SK-N-SH (cell line): ENCODE measurements at regions not wholly inside any gene's neighbourhood (a gene's known extent, or its start where the extent isn't known, plus 50 kb on each side); places are given as distances from the start of the nearest gene placed in this dataset.

Source experiments
- CTCF ChIA-PET: fragments of 300-600, 350-600 bp; formaldehyde crosslinking; extraction: SDS; loops from one replicate; lab custom pipeline; 2021; lab: Yijun Ruan, JAX
- POLR2A ChIA-PET: fragments of 350-600 bp; sonication (Branson Sonifier 250); formaldehyde crosslinking; extraction: SDS; loops from one replicate; lab custom pipeline; 2020; ENCODE audit warnings: antibody characterized with exemption, inconsistent platforms; lab: Yijun Ruan, JAX
- DNase-seq: peaks from one replicate; pipeline ENCODE4 v3.0.0; 2012
- H2AFZ ChIP-seq: fragments of 200-600 bp; sonication (generic); 2 replicates; pipeline ENCODE4 v1.8.1; 2016; ENCODE audit warnings: antibody characterized with exemption, mild to moderate bottlenecking, low read depth
- H3F3A ChIP-seq: fragments of 200-600 bp; sonication (generic); replicated peaks from 2 replicates; pipeline ENCODE3; 2016; ENCODE audit warnings: antibody characterized with exemption, mild to moderate bottlenecking; ENCODE audit not compliant: insufficient read depth
- H3K27ac ChIP-seq, 2 experiments: fragments of 200-500 bp in 1 of 2; fragments of 200-600 bp in 1 of 2; sonication (Bioruptor generic) in 1 of 2; sonication (generic), shearing (Covaris generic) in 1 of 2; 2 replicates each; pipeline versions ENCODE4 v1.5.1 to v1.6.1; 2014 to 2016; ENCODE audit warnings: low read depth in 2 of 2, inconsistent platforms in 1 of 2, low read length in 1 of 2, mild to moderate bottlenecking in 1 of 2, mixed read lengths in 1 of 2
- H3K27me3 ChIP-seq: fragments of 200-600 bp; sonication (generic), shearing (Covaris generic); 2 replicates; pipeline ENCODE4 v1.6.1; 2016; ENCODE audit warnings: mixed run types; ENCODE audit not compliant: insufficient read depth
- H3K36me3 ChIP-seq, 2 experiments: fragments of 200-500 bp in 1 of 2; fragments of 200-600 bp in 1 of 2; sonication (Bioruptor generic) in 1 of 2; sonication (generic) in 1 of 2; replicated peaks in 1 of 2; 2 replicates each; pipeline versions ENCODE3 to v1.5.1; 2014 to 2016; ENCODE audit warnings: low read length in 1 of 2, mild to moderate bottlenecking in 1 of 2; ENCODE audit not compliant: insufficient read depth in 2 of 2, control insufficient read depth in 1 of 2
- H3K4me1 ChIP-seq, 2 experiments: fragments of 200-500 bp in 1 of 2; fragments of 200-600 bp in 1 of 2; sonication (Bioruptor generic) in 1 of 2; sonication (generic), shearing (Covaris generic) in 1 of 2; 2 replicates each; pipeline versions ENCODE4 v1.5.1 to v1.6.1; 2014 to 2016; ENCODE audit warnings: low read depth in 1 of 2, low read length in 1 of 2, mixed run types in 1 of 2; ENCODE audit not compliant: insufficient read depth in 2 of 2, control insufficient read depth in 1 of 2
- H3K4me2 ChIP-seq: fragments of 200-600 bp; sonication (generic), shearing (Covaris generic); 2 replicates; pipeline ENCODE4 v1.6.1; 2017; ENCODE audit warnings: mixed run types
- H3K4me3 ChIP-seq, 2 experiments: fragments of 200-500 bp in 1 of 2; fragments of 200-600 bp in 1 of 2; sonication (Bioruptor generic) in 1 of 2; sonication (generic), shearing (Covaris generic) in 1 of 2; 2 replicates each; pipeline versions ENCODE4 v1.5.1 to v1.8.1; 2014 to 2016; ENCODE audit warnings: low read depth in 2 of 2, inconsistent platforms in 1 of 2, low read length in 1 of 2, mild to moderate bottlenecking in 1 of 2, mixed read lengths in 1 of 2, moderate library complexity in 1 of 2
- H3K79me2 ChIP-seq: fragments of 200-600 bp; sonication (generic); 2 replicates; pipeline ENCODE4 v1.8.1; 2017; ENCODE audit warnings: mild to moderate bottlenecking; ENCODE audit not compliant: insufficient read depth
- H3K9ac ChIP-seq: fragments of 200-600 bp; sonication (generic); 2 replicates; pipeline ENCODE4 v1.6.1; 2017; ENCODE audit warnings: mixed run types
- H3K9me2 ChIP-seq: fragments of 200-600 bp; sonication (generic); 2 replicates; pipeline ENCODE4 v1.6.1; 2017; ENCODE audit warnings: mixed run types
- H3K9me3 ChIP-seq: fragments of 200-600 bp; sonication (generic); 2 replicates; pipeline ENCODE4 v1.6.1; 2017; ENCODE audit warnings: mixed run types, mild to moderate bottlenecking, moderate library complexity
- H4K20me1 ChIP-seq: fragments of 200-600 bp; sonication (generic); 2 replicates; pipeline ENCODE4 v1.6.1; 2017; ENCODE audit warnings: mild to moderate bottlenecking, mixed run types; ENCODE audit not compliant: insufficient read depth
- ELF1 ChIP-seq: IDR thresholded peaks from 2 replicates; pipeline ENCODE4 v1.4.0; 2012
- EP300 ChIP-seq, 2 experiments: IDR thresholded peaks; 2 replicates each; pipeline versions ENCODE4 v1.4.0 to v1.6.1; 2012; ENCODE audit warnings: borderline replicate concordance in 1 of 2, low read depth in 1 of 2, low read length in 1 of 2
- FOXJ3 ChIP-seq: sonication (generic); formaldehyde crosslinking; IDR thresholded peaks from 2 replicates; pipeline ENCODE4 v1.5.1; 2020; ENCODE audit warnings: mild to moderate bottlenecking, missing genetic modification reagents
- GABPA ChIP-seq: IDR thresholded peaks from 2 replicates; pipeline ENCODE4 v1.4.0; 2012; ENCODE audit warnings: low read depth, mild to moderate bottlenecking
- MAX ChIP-seq: IDR thresholded peaks from 2 replicates; pipeline ENCODE4 v1.4.0; 2012; ENCODE audit warnings: low read depth
- MXI1 ChIP-seq: IDR thresholded peaks from 2 replicates; pipeline ENCODE4 v1.6.1; 2012; ENCODE audit warnings: mild to moderate bottlenecking, low read depth, low read length, improper control_type of control experiment
- REST ChIP-seq: IDR thresholded peaks from 2 replicates; pipeline ENCODE4 v1.6.1; 2012; ENCODE audit warnings: mild to moderate bottlenecking, low read depth, low read length, moderate library complexity
- SMC3 ChIP-seq: IDR thresholded peaks from 2 replicates; pipeline ENCODE4 v1.6.1; 2012; ENCODE audit warnings: low read depth, low read length, improper control_type of control experiment
- WGBS: methylation state at CpG from one replicate; pipeline ENCODE4 v1.1.6; 2017; ENCODE audit warnings: low lambda C conversion rate; 5-methylcytosine and 5-hydroxymethylcytosine counted together

- TF ChIP-seq REST (no peak), MXI1 (no peak)
Observed at GRCh38 chr5:20678386-20678785, 690.4 kb upstream of the CDH18 start (continued).

- no peak for TF ChIP-seq MAX
- no peak for TF ChIP-seq GABPA
- TF ChIP-seq EP300 (IDR thresholded peaks at IDR 0.05; ENCODE audit: borderline replicate concordance in 1 of 2, low read depth in 1 of 2, low read length in 1 of 2): no peak
- TF ChIP-seq SMC3: no peak
- no peak for TF ChIP-seq FOXJ3
- 1% methylated on average over 3 of the region's 3 CpGs for WGBS
- CTCF ChIA-PET: interaction anchor here (0.6 kb wide), 1 partner anchor 9 kb away, joined by 3 read pairs; no protein-coding TSS in a partner anchor
Observed at GRCh38 chr5:20660588-20660987, 672.6 kb upstream of the CDH18 start.

GRCh38 chr5:20656262-20656661 lies 668.3 kb upstream of the CDH18 start:
- ChIA-PET POLR2A (no interaction called here), CTCF (no interaction called here)
- H3K4me1 ChIP-seq: no peaks in the 10 kb centered on the region

More at GRCh38 chr5:20660588-20660987, 672.6 kb upstream of the CDH18 start:
- H3K9ac ChIP-seq: no peak overlapping the region
- no peak overlapping the region for H2AFZ ChIP-seq
- POLR2A ChIA-PET: no interaction called here
- H3K4me3 ChIP-seq: no peak overlapping the region
- no peaks in the 10 kb centered on the region for H3K36me3 ChIP-seq
- peaks cover 3% of the 10 kb centered on the region; the same call in 1 of the 2 replicates for H3K9me3 ChIP-seq
- no peaks in the 10 kb centered on the region for H4K20me1 ChIP-seq
- H3K4me2 ChIP-seq: no peak overlapping the region
- DNase-seq: no peak
- H3K27me3 ChIP-seq: no peaks in the 10 kb centered on the region
- no peaks in the 10 kb centered on the region for H3K79me2 ChIP-seq
- H3F3A ChIP-seq: no peaks in the 10 kb centered on the region
- H3K4me1 ChIP-seq: no peaks in the 10 kb centered on the region
- H3K27ac ChIP-seq: no peak overlapping the region
- H3K9me2 ChIP-seq: no peaks in the 10 kb centered on the region

More at GRCh38 chr5:20656262-20656661, 668.3 kb upstream of the CDH18 start:
- H3F3A ChIP-seq: no peaks in the 10 kb centered on the region
- no peak for TF ChIP-seq ELF1
- TF ChIP-seq, all 33 proteins: peak for 0
- Histone ChIP-seq H4K20me1 (no peaks in the 10 kb centered on the region), H3K9me3 (no peaks in the 10 kb centered on the region), H3K4me3 (no peak overlapping the region), H3K4me2 (no peak overlapping the region), H3K27me3 (no peaks in the 10 kb centered on the region), H3K36me3 (no peaks in the 10 kb centered on the region), H3K9me2 (no peaks in the 10 kb centered on the region), H3K27ac (no peak overlapping the region), H3K79me2 (no peaks in the 10 kb centered on the region), H3K9ac (no peak overlapping the region), H2AFZ (no peak overlapping the region)
- DNase-seq: no peak
